HL-60 (cell line): ENCODE measurements at regions not wholly inside any gene's neighbourhood (a gene's known extent, or its start where the extent isn't known, plus 50 kb on each side); places are given as distances from the start of the nearest gene placed in this dataset.

Source experiments
- DNase-seq, 2 experiments: peaks; one replicate each; pipeline ENCODE4 v3.0.0-alpha.2; 2010 to 2020; ENCODE audit warnings: low read depth in 1 of 2, low spot score in 1 of 2
- H3K27ac ChIP-seq: fragments of 250-450 bp; sonication (Bioruptor Pico); replicated peaks from 2 replicates; pipeline ENCODE4 v1.5.1; 2020; ENCODE audit warnings: mild to moderate bottlenecking, moderate library complexity
- H3K27me3 ChIP-seq: fragments of 250-450 bp; sonication (Bioruptor Pico); 2 replicates; pipeline ENCODE4 v1.5.1; 2021; ENCODE audit warnings: mild to moderate bottlenecking, moderate library complexity; ENCODE audit not compliant: insufficient read depth, poor library complexity, severe bottlenecking
- H3K4me3 ChIP-seq: replicated peaks from 2 replicates; pipeline ENCODE4 v1.5.1; 2011; ENCODE audit warnings: mild to moderate bottlenecking, control low read depth, low read length; ENCODE audit not compliant: insufficient read depth
- GABPA ChIP-seq: IDR thresholded peaks from 2 replicates; pipeline ENCODE4 v1.6.1; 2012; ENCODE audit warnings: low read depth
- POLR2AphosphoS5 ChIP-seq: IDR thresholded peaks from 2 replicates; pipeline ENCODE4 v1.6.1; 2012; ENCODE audit warnings: low read depth
- SPI1 ChIP-seq: IDR thresholded peaks from 2 replicates; pipeline ENCODE4 v1.6.1; 2012; ENCODE audit warnings: low read depth, mild to moderate bottlenecking, borderline replicate concordance
- TF ChIP-seq, protein P1 (sequence below): IDR thresholded peaks from one replicate; pipeline ENCODE4 v1.5.1; 2011; ENCODE audit warnings: low read length, control low read depth, inconsistent platforms; ENCODE audit not compliant: insufficient read depth
- TF ChIP-seq, protein P2 (sequence below): IDR thresholded peaks from 2 replicates; pipeline ENCODE4 v1.6.1; 2012; ENCODE audit warnings: low read depth; ENCODE audit not compliant: insufficient replicate concordance

DNA sequence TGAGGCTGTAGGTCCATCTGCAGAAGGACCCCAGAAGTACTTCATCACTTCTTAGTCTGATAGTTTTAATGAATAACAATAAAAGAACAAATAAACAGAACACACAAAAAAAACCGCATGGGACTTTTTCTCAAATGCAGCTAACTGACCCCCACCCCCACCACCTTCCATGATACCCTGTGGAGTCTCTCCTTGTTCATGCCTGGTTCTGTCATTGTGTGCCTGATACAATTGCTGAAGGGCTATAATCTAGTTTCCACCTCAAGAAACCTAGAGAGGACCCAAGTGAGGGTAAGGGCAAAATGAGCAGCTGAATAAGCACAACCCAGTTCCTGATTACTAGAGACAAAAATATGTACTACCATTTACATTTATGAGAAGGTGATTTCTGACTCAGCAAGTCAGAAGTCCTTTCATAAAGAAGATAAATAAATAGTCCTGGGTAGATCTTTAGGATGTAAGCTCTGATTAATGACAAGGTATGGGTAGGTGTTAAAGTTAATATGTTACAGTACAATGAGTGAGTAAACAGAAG, 155.1 kb downstream of the TMA16 start:
- no peak overlapping the region for H3K27ac ChIP-seq
- no peak for DNase-seq
- peaks cover 2% of the 10 kb centered on the region for H3K27me3 ChIP-seq
- no peak overlapping the region for H3K4me3 ChIP-seq
- TF ChIP-seq, protein P1, sequence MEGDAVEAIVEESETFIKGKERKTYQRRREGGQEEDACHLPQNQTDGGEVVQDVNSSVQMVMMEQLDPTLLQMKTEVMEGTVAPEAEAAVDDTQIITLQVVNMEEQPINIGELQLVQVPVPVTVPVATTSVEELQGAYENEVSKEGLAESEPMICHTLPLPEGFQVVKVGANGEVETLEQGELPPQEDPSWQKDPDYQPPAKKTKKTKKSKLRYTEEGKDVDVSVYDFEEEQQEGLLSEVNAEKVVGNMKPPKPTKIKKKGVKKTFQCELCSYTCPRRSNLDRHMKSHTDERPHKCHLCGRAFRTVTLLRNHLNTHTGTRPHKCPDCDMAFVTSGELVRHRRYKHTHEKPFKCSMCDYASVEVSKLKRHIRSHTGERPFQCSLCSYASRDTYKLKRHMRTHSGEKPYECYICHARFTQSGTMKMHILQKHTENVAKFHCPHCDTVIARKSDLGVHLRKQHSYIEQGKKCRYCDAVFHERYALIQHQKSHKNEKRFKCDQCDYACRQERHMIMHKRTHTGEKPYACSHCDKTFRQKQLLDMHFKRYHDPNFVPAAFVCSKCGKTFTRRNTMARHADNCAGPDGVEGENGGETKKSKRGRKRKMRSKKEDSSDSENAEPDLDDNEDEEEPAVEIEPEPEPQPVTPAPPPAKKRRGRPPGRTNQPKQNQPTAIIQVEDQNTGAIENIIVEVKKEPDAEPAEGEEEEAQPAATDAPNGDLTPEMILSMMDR = no peak
- TF ChIP-seq SPI1 (no peak), GABPA (no peak), POLR2AphosphoS5 (no peak)
- TF ChIP-seq, protein P2, sequence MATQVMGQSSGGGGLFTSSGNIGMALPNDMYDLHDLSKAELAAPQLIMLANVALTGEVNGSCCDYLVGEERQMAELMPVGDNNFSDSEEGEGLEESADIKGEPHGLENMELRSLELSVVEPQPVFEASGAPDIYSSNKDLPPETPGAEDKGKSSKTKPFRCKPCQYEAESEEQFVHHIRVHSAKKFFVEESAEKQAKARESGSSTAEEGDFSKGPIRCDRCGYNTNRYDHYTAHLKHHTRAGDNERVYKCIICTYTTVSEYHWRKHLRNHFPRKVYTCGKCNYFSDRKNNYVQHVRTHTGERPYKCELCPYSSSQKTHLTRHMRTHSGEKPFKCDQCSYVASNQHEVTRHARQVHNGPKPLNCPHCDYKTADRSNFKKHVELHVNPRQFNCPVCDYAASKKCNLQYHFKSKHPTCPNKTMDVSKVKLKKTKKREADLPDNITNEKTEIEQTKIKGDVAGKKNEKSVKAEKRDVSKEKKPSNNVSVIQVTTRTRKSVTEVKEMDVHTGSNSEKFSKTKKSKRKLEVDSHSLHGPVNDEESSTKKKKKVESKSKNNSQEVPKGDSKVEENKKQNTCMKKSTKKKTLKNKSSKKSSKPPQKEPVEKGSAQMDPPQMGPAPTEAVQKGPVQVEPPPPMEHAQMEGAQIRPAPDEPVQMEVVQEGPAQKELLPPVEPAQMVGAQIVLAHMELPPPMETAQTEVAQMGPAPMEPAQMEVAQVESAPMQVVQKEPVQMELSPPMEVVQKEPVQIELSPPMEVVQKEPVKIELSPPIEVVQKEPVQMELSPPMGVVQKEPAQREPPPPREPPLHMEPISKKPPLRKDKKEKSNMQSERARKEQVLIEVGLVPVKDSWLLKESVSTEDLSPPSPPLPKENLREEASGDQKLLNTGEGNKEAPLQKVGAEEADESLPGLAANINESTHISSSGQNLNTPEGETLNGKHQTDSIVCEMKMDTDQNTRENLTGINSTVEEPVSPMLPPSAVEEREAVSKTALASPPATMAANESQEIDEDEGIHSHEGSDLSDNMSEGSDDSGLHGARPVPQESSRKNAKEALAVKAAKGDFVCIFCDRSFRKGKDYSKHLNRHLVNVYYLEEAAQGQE = no peak

DNA sequence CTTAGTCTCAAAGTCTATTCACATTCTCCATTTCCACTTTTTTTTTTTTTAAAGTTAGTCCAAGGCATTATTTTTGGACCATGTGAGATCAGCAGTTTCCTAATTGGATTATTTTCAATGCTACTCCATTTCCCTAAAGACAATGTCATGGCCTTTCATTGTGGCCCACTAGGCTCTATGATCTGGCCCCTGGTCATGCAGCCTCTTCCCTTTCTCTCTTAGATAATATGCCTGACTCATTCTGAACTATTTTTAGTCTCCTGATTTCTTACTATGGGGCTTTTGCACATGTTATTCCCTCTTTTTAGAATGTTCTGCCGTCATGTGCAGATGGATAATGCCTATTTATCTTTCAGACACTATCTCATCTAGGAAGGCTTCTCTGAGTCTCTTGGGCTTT, 157.3 kb downstream of the TMA16 start:
- DNase-seq = no peak
- Histone ChIP-seq H3K27ac (no peak overlapping the region), H3K27me3 (peaks cover 2% of the 10 kb centered on the region), H3K4me3 (no peak overlapping the region)
- no peak for TF ChIP-seq SPI1

DNA sequence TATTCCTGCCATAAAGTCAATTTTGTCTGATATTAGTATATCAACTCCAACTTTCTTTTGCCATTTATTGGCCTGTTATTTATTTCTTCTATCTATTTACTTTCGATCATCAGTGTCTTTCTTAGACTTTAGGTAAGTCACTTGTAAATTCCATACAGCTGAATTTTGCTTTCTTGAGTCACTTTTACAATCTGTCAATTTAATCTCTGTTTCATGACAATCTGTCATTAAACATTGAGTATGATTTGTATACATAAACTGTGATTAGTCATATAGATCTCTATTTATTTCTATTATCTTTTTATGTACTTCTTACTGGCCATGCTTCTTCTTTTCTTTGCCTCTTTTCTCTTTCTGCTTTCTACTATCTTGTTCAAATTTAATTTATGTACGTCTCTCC, 160.1 kb downstream of the TMA16 start:
- no peak overlapping the region for H3K27ac ChIP-seq
- H3K4me3 ChIP-seq = no peak overlapping the region
- no peak for TF ChIP-seq POLR2AphosphoS5
- TF ChIP-seq GABPA = no peak
- TF ChIP-seq, protein P1 = no peak
- TF ChIP-seq, protein P2 = no peak
- TF ChIP-seq SPI1 = no peak
- DNase-seq = no peak
- H3K27me3 ChIP-seq = peaks cover 2% of the 10 kb centered on the region

DNA sequence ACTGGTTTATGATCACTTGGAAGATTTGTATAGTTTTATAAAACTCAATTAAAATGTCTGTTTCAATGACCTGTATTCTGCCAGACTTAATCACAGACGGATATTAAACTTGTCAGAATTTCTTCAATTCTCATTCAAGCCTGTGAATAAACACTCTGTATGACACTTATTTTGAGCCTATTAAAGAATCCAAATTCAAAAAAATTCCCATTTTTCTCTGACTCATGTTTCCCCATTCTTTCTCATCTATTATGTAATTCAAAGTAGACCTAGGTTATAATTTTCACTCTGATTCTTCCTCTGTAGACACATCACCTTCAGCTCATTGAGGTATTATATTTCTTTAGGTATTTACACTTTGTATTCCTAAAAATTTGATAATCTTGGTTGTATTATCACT, 166.1 kb downstream of the TMA16 start:
- Histone ChIP-seq H3K4me3 (no peak overlapping the region), H3K27ac (no peak overlapping the region), H3K27me3 (no peaks in the 10 kb centered on the region)
- no peak for TF ChIP-seq POLR2AphosphoS5
- TF ChIP-seq, protein P1 = no peak
- TF ChIP-seq, protein P2 = no peak
- no peak for TF ChIP-seq SPI1
- no peak for TF ChIP-seq GABPA
- DNase-seq = no peak
